Activated CD8-positive, alpha-beta T cell treated with anti-CD3 and anti-CD28 coated beads for 36 hours (primary cell): ENCODE measurements at regions not wholly inside any gene's neighbourhood (a gene's known extent, or its start where the extent isn't known, plus 50 kb on each side); places are given as distances from the start of the nearest gene placed in this dataset.

Experiments
- ATAC-seq: fragments of 200-7000 bp; cut with Tn5 transposase; one replicate; pipeline ENCODE4 v1.10.0; 2021; ENCODE audit warnings: mild to moderate bottlenecking, moderate library complexity
- CTCF ChIA-PET: fragments of 350-600 bp; sonication (Branson Sonifier 250); formaldehyde crosslinking; loops from one replicate; lab custom pipeline; 2021; ENCODE audit warnings: antibody characterized with exemption; lab: Charles Lee
- POLR2A ChIA-PET: fragments of 350-600 bp; sonication (Branson Sonifier 250); formaldehyde crosslinking; loops from one replicate; lab custom pipeline; 2021; ENCODE audit warnings: antibody characterized with exemption; lab: Charles Lee
- DNase-seq: peaks from one replicate; pipeline ENCODE4 v3.0.0-alpha.2; 2020
- H3K27ac Mint-ChIP-seq: one replicate; pipeline ENCODE4 v1.8.0; 2021; ENCODE audit warnings: mild to moderate bottlenecking, mixed read lengths
- H3K27me3 Mint-ChIP-seq: one replicate; pipeline ENCODE4 v1.8.0; 2021; ENCODE audit warnings: mixed read lengths
- H3K36me3 Mint-ChIP-seq: one replicate; pipeline ENCODE4 v1.8.0; 2021; ENCODE audit warnings: low read depth, mixed read lengths
- H3K4me1 Mint-ChIP-seq: one replicate; pipeline ENCODE4 v1.8.0; 2021; ENCODE audit warnings: low read depth, mixed read lengths
- H3K4me3 Mint-ChIP-seq: one replicate; pipeline ENCODE4 v1.8.0; 2021; ENCODE audit warnings: mild to moderate bottlenecking, moderate library complexity, mixed read lengths
- H3K9me3 Mint-ChIP-seq: one replicate; pipeline ENCODE4 v1.8.0; 2021; ENCODE audit warnings: mixed read lengths
- CTCF ChIP-seq: fragments of 200-600 bp; IDR thresholded peaks from one replicate; pipeline ENCODE4 v1.8.0; 2022; ENCODE audit warnings: antibody characterized with exemption, mild to moderate bottlenecking
- intact Hi-C: fragments of 100-400 bp; cut with micrococcal nuclease; formaldehyde crosslinking; loops from one replicate; pipeline ENCODE4 v1.10.0; 2022

DNA sequence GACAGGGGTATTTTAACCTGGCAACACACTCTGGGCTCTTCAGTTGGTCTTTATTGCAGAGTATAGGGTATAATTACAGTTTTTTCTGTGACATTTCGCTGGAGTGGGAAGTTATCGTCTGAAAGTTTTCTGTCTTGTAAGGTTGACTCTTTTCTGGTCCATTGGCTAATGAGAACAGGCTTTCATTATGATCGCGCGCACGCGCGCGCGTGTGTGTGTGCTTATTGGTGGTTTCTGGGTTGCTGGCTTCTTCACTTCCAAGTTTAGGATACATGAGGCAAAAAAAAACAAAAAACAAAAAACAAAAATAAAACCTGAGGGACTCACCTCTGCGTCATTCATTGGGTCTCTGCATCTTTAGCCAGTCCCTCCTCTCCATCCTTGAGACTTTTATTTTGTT, 68.7 kb upstream of the MYOCD start:
- no peak for DNase-seq
- CTCF ChIA-PET, result no interaction called here
- no peak for TF ChIP-seq CTCF
- POLR2A ChIA-PET, result no interaction called here
- no peak overlapping the region for H3K27ac Mint-ChIP-seq
- no peaks in the 10 kb centered on the region for H3K36me3 Mint-ChIP-seq
- H3K4me1 Mint-ChIP-seq, result no peaks in the 10 kb centered on the region
- no peaks in the 10 kb centered on the region for H3K27me3 Mint-ChIP-seq
- no peak overlapping the region for H3K4me3 Mint-ChIP-seq
- intact Hi-C loops, result no loop called here
- H3K9me3 Mint-ChIP-seq, result peaks cover 2% of the 10 kb centered on the region
- no peak for ATAC-seq

DNA sequence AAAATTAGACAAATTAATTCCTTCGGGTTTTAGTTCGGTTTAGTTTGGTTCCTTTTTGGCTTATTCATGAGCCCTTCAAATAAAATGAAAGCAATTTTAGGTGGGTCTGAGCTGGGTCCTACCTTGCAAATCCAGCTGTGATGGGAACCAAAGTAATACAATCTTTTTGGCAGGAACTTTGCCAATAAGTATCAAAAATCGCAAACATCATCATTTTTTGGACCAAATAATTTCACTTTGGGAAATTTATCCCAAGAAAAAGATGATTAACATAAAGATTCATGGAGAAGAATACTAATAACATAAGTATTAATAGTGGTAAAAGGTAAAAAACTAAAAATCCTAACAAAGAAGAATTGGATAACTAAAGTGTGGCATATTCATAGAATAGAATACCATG, 67.8 kb upstream of the MYOCD start:
- no peak for TF ChIP-seq CTCF
- intact Hi-C loops, result no loop called here
- ATAC-seq (no peak), DNase-seq (no peak)
- no peak overlapping the region for H3K27ac Mint-ChIP-seq
- peaks cover 2% of the 10 kb centered on the region for H3K9me3 Mint-ChIP-seq
- ChIA-PET POLR2A (no interaction called here), CTCF (no interaction called here)
- no peaks in the 10 kb centered on the region for H3K36me3 Mint-ChIP-seq
- H3K27me3 Mint-ChIP-seq, result no peaks in the 10 kb centered on the region
- H3K4me1 Mint-ChIP-seq, result no peaks in the 10 kb centered on the region
- H3K4me3 Mint-ChIP-seq, result no peak overlapping the region

GRCh38 chr17:12599186-12599920, 66.3 kb upstream of the MYOCD start:
- ChIA-PET CTCF (no interaction called here), POLR2A (no interaction called here)
- Mint-ChIP-seq H3K27ac (no peak overlapping the region), H3K27me3 (no peaks in the 10 kb centered on the region), H3K9me3 (peaks cover 2% of the 10 kb centered on the region), H3K4me1 (no peaks in the 10 kb centered on the region), H3K4me3 (no peak overlapping the region), H3K36me3 (no peaks in the 10 kb centered on the region)
- intact Hi-C loops, result no loop called here
- DNase-seq (no peak), ATAC-seq (no peak)
- no peak for TF ChIP-seq CTCF

GRCh38 chr17:12600349-12600748, 65.3 kb upstream of the MYOCD start:
- Mint-ChIP-seq H3K27me3 (no peaks in the 10 kb centered on the region), H3K4me1 (no peaks in the 10 kb centered on the region), H3K9me3 (no peaks in the 10 kb centered on the region), H3K4me3 (no peak overlapping the region), H3K27ac (no peak overlapping the region), H3K36me3 (no peaks in the 10 kb centered on the region)
- no peak for TF ChIP-seq CTCF
- POLR2A ChIA-PET, result no interaction called here
- intact Hi-C loops, result no loop called here
- no peak for DNase-seq
- no peak for ATAC-seq
- CTCF ChIA-PET, result no interaction called here

DNA sequence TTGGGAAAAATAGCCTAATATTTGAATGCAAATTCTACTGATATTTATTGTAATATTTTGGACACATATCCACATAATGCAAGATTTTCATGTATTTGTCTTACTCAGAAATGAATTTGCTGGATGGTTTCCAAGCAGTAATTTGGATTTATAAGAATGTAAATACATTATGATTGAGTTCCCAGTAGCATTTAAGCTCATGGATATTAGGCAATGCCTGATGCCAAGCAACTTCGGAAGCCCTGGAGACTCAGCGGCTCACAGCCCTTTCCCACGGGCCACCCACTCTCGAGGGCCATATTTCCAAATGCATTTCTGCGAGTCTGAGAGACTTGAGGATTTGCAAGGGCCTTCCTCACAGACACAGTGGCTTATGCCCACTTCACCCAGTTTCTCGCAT, 62.1 kb upstream of the MYOCD start:
- Mint-ChIP-seq H3K4me3 (no peak overlapping the region), H3K27ac (no peak overlapping the region), H3K36me3 (no peaks in the 10 kb centered on the region), H3K4me1 (no peaks in the 10 kb centered on the region), H3K27me3 (no peaks in the 10 kb centered on the region), H3K9me3 (peaks cover 4% of the 10 kb centered on the region)
- ATAC-seq, result no peak
- intact Hi-C loops, result no loop called here
- DNase-seq, result no peak
- ChIA-PET POLR2A (no interaction called here), CTCF (no interaction called here)
- no peak for TF ChIP-seq CTCF
